ENCODE measurements at regions not wholly inside any gene's neighbourhood (a gene's known extent, or its start where the extent isn't known, plus 50 kb on each side); places are given as distances from the start of the nearest gene placed in this dataset.

DNA sequence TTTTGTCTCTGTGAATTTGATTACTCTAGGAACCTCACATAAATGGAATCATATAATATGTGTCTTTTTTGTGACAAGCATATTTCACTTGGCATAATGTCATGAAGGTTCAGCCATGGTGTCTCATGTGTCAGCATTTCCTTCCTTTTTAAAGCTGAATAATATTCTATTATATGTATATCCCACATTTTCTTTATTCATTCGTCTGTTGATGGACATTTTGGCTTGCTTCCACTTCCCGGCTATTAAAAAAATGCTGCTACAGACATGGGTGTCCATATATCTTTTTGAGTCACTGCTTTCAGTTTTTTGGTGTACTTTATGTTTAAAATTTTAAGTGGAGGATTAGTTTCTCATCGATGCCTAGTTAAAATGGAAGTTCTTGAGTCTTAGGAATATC lies 59.8 kb upstream of the C5orf63 start:
- ChIA-PET POLR2A (no interaction called here), CTCF (no interaction called here)
- no peaks in the 10 kb centered on the region for H3K9me3 Mint-ChIP-seq (ENCODE audit: unreplicated experiment)
- no peaks in the 10 kb centered on the region for H3K27me3 ChIP-seq (replicated peaks; ENCODE audit: control insufficient read depth, insufficient read depth, low read length)
- no peak overlapping the region for H3K27ac Mint-ChIP-seq (ENCODE audit: unreplicated experiment)
- no peaks in the 10 kb centered on the region for H3K9me3 ChIP-seq
- H3K36me3 Mint-ChIP-seq (ENCODE audit: insufficient read depth, unreplicated experiment): no peaks in the 10 kb centered on the region
- H3K27me3 Mint-ChIP-seq (ENCODE audit: insufficient read depth, unreplicated experiment): peaks cover 9% of the 10 kb centered on the region
- no peaks in the 10 kb centered on the region for H3K4me1 Mint-ChIP-seq (ENCODE audit: low read depth, unreplicated experiment)
- no TSS peak for BruUV-seq (replicated peaks)
- no peak overlapping the region for H3K4me3 ChIP-seq (ENCODE audit: low read depth, low read length)
- intact Hi-C loops (cut with micrococcal nuclease; ENCODE audit: unreplicated experiment): no loop called here
- no peaks in the 10 kb centered on the region for H3K4me1 ChIP-seq
- H3K36me3 ChIP-seq (ENCODE audit: control insufficient read depth, insufficient read depth, low read length): no peaks in the 10 kb centered on the region
- no peak overlapping the region for H3K4me3 Mint-ChIP-seq (ENCODE audit: unreplicated experiment)
- DNase-seq: no peak
- no peak for TF ChIP-seq CTCF (IDR thresholded peaks at IDR 0.05; ENCODE audit: insufficient read depth in 1 of 2, low read depth in 1 of 2, low read length in 1 of 2, severe bottlenecking in 1 of 2, unreplicated experiment in 1 of 2)

DNA sequence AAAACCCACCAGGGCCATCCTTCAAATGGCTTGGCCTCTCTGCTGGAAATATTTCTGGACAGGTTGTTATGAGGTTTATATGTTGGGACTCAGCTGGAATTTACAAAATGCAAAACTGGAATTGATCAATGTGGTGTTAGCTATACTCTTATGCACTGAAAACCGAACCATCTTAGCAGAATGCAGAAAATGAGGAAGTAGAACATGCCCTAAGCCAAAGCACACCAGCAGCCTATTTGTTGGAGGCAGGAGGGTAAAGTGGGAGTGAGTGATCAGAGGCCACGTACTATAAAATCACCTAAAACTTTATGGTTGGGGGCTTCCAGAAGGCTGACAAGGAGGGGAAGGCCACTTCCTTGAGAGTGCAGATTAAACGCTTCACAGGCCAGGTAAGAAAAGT lies 63.6 kb upstream of the C5orf63 start:
- H3K36me3 ChIP-seq (ENCODE audit: control insufficient read depth, insufficient read depth, low read length): no peaks in the 10 kb centered on the region
- H3K9me3 Mint-ChIP-seq (ENCODE audit: unreplicated experiment): no peaks in the 10 kb centered on the region
- ChIA-PET POLR2A (no interaction called here), CTCF (no interaction called here)
- no peaks in the 10 kb centered on the region for H3K36me3 Mint-ChIP-seq (ENCODE audit: insufficient read depth, unreplicated experiment)
- H3K4me1 ChIP-seq: no peaks in the 10 kb centered on the region
- H3K4me3 ChIP-seq (ENCODE audit: low read depth, low read length): no peak overlapping the region
- no peak overlapping the region for H3K4me3 Mint-ChIP-seq (ENCODE audit: unreplicated experiment)
- TF ChIP-seq CTCF (IDR thresholded peaks at IDR 0.05; ENCODE audit: insufficient read depth in 1 of 2, low read depth in 1 of 2, low read length in 1 of 2, severe bottlenecking in 1 of 2, unreplicated experiment in 1 of 2): no peak
- no TSS peak for BruUV-seq (replicated peaks)
- no peak for DNase-seq
- no peak overlapping the region for H3K27ac Mint-ChIP-seq (ENCODE audit: unreplicated experiment)
- H3K27me3 Mint-ChIP-seq (ENCODE audit: insufficient read depth, unreplicated experiment): peaks cover 9% of the 10 kb centered on the region
- H3K9me3 ChIP-seq: no peaks in the 10 kb centered on the region
- H3K4me1 Mint-ChIP-seq (ENCODE audit: low read depth, unreplicated experiment): no peaks in the 10 kb centered on the region
- no peaks in the 10 kb centered on the region for H3K27me3 ChIP-seq (replicated peaks; ENCODE audit: control insufficient read depth, insufficient read depth, low read length)
- intact Hi-C loops (cut with micrococcal nuclease; ENCODE audit: unreplicated experiment): no loop called here

GRCh38 chr5:127143722-127144121 lies 70.4 kb upstream of the C5orf63 start:
- no peaks in the 10 kb centered on the region for H3K4me1 Mint-ChIP-seq (ENCODE audit: low read depth, unreplicated experiment)
- no TSS peak for BruUV-seq (replicated peaks)
- ChIA-PET POLR2A (no interaction called here), CTCF (no interaction called here)
- Histone ChIP-seq H3K4me1 (no peaks in the 10 kb centered on the region), H3K36me3 (ENCODE audit: control insufficient read depth, insufficient read depth, low read length) (no peaks in the 10 kb centered on the region), H3K4me3 (ENCODE audit: low read depth, low read length) (no peak overlapping the region), H3K27me3 (replicated peaks; ENCODE audit: control insufficient read depth, insufficient read depth, low read length) (no peaks in the 10 kb centered on the region), H3K9me3 (no peaks in the 10 kb centered on the region)
- TF ChIP-seq CTCF (IDR thresholded peaks at IDR 0.05; ENCODE audit: insufficient read depth in 1 of 2, low read depth in 1 of 2, low read length in 1 of 2, severe bottlenecking in 1 of 2, unreplicated experiment in 1 of 2): no peak
- H3K9me3 Mint-ChIP-seq (ENCODE audit: unreplicated experiment): no peaks in the 10 kb centered on the region
- H3K36me3 Mint-ChIP-seq (ENCODE audit: insufficient read depth, unreplicated experiment): no peaks in the 10 kb centered on the region
- no peak overlapping the region for H3K27ac Mint-ChIP-seq (ENCODE audit: unreplicated experiment)
- intact Hi-C loops (cut with micrococcal nuclease; ENCODE audit: unreplicated experiment): no loop called here
- peaks cover 7% of the 10 kb centered on the region for H3K27me3 Mint-ChIP-seq (ENCODE audit: insufficient read depth, unreplicated experiment)
- no peak overlapping the region for H3K4me3 Mint-ChIP-seq (ENCODE audit: unreplicated experiment)
- no peak for DNase-seq
